Suprapubic skin (tissue), 4 donors: ENCODE measurements at regions not wholly inside any gene's neighbourhood (a gene's known extent, or its start where the extent isn't known, plus 50 kb on each side); places are given as distances from the start of the nearest gene placed in this dataset.

Source experiments
- DNase-seq, 2 donors: peaks; one replicate each; pipeline ENCODE4 v3.0.0-alpha.2; 2019; ENCODE audit warnings: low spot score in 2 of 2
- H3K27ac ChIP-seq: fragments of 200-600 bp; sonication (generic); one replicate; pipeline ENCODE4 v1.5.1; 2019
- H3K27me3 ChIP-seq: fragments of 200-600 bp; sonication (generic); one replicate; pipeline ENCODE4 v1.5.1; 2019
- H3K36me3 ChIP-seq: fragments of 200-600 bp; sonication (generic); one replicate; pipeline ENCODE4 v1.5.1; 2019
- H3K4me1 ChIP-seq: fragments of 200-600 bp; sonication (generic); one replicate; pipeline ENCODE4 v1.5.1; 2019
- H3K4me3 ChIP-seq: fragments of 200-600 bp; sonication (generic); one replicate; pipeline ENCODE4 v1.5.1; 2019; ENCODE audit warnings: mild to moderate bottlenecking
- H3K9me3 ChIP-seq: fragments of 200-600 bp; sonication (generic); one replicate; pipeline ENCODE4 v1.5.1; 2019
- CTCF ChIP-seq, 2 donors: fragments of 200-600 bp in 1 of 2; fragments of 450-650 bp in 1 of 2; sonication (generic) in 1 of 2; IDR thresholded peaks; one replicate each; pipeline ENCODE4 v1.5.1; 2016 to 2019; ENCODE audit warnings: antibody characterized with exemption in 2 of 2, mild to moderate bottlenecking in 1 of 2, moderate library complexity in 1 of 2
- EP300 ChIP-seq: sonication (generic); formaldehyde crosslinking; IDR thresholded peaks from one replicate; pipeline ENCODE4 v1.6.1; 2017; ENCODE audit warnings: antibody characterized with exemption
- POLR2A ChIP-seq, 2 donors: fragments of 450-650 bp; IDR thresholded peaks; one replicate each; pipeline ENCODE4 v1.6.1; 2017; ENCODE audit warnings: antibody characterized with exemption in 2 of 2, mild to moderate bottlenecking in 2 of 2, moderate library complexity in 2 of 2
- POLR2AphosphoS5 ChIP-seq, 3 donors: sonication (generic); formaldehyde crosslinking; IDR thresholded peaks; one replicate each; pipeline ENCODE4 v1.6.1; 2017; ENCODE audit warnings: antibody characterized with exemption in 3 of 3
- WGBS: methylation state at CpG from one replicate; pipeline ENCODE4 v1.1.5; 2018; 5-methylcytosine and 5-hydroxymethylcytosine counted together

- Histone ChIP-seq H3K4me1 (no peaks in the 10 kb centered on the region), H3K36me3 (no peaks in the 10 kb centered on the region), H3K4me3 (no peak overlapping the region), H3K27ac (no peak overlapping the region), H3K27me3 (no peaks in the 10 kb centered on the region), H3K9me3 (no peaks in the 10 kb centered on the region)
- DNase-seq, result no peak
- 22% methylated on average over 3 of the region's 3 CpGs for WGBS
- TF ChIP-seq POLR2A (IDR thresholded peaks at IDR 0.05), result no peak
- TF ChIP-seq EP300, result no peak
- TF ChIP-seq CTCF (IDR thresholded peaks at IDR 0.05), result no peak
- no peak for TF ChIP-seq POLR2AphosphoS5 (IDR thresholded peaks at IDR 0.05)
These were observed 1096.1 kb upstream of the EEF2KMT start for GRCh38 chr16:6193718-6194117.

GRCh38 chr16:6192984-6193383 is 1095.4 kb upstream of the EEF2KMT start:
- no peaks in the 10 kb centered on the region for H3K27me3 ChIP-seq
- no peaks in the 10 kb centered on the region for H3K4me1 ChIP-seq
- no peak for TF ChIP-seq POLR2A (IDR thresholded peaks at IDR 0.05)
- TF ChIP-seq EP300, result no peak
- no peak for TF ChIP-seq POLR2AphosphoS5 (IDR thresholded peaks at IDR 0.05)
- TF ChIP-seq CTCF (IDR thresholded peaks at IDR 0.05), result no peak
- no peaks in the 10 kb centered on the region for H3K36me3 ChIP-seq
- 80% methylated on average over 5 of the region's 5 CpGs for WGBS
- no peak overlapping the region for H3K27ac ChIP-seq
- no peak for DNase-seq
- no peaks in the 10 kb centered on the region for H3K9me3 ChIP-seq
- H3K4me3 ChIP-seq, result no peak overlapping the region

- no peak for DNase-seq
- TF ChIP-seq CTCF (IDR thresholded peaks at IDR 0.05), result no peak
- no peak for TF ChIP-seq EP300
- no peak for TF ChIP-seq POLR2AphosphoS5 (IDR thresholded peaks at IDR 0.05)
- no peak for TF ChIP-seq POLR2A (IDR thresholded peaks at IDR 0.05)
- Histone ChIP-seq H3K9me3 (no peaks in the 10 kb centered on the region), H3K27ac (no peak overlapping the region), H3K36me3 (no peaks in the 10 kb centered on the region), H3K27me3 (no peaks in the 10 kb centered on the region), H3K4me3 (no peak overlapping the region), H3K4me1 (no peaks in the 10 kb centered on the region)
- WGBS, result 89% methylated on average over 3 of the region's 3 CpGs
These were observed 1094.9 kb upstream of the EEF2KMT start for GRCh38 chr16:6192532-6192931.

- Histone ChIP-seq H3K27ac (no peak overlapping the region), H3K4me3 (no peak overlapping the region), H3K36me3 (no peaks in the 10 kb centered on the region), H3K9me3 (no peaks in the 10 kb centered on the region), H3K4me1 (no peaks in the 10 kb centered on the region), H3K27me3 (no peaks in the 10 kb centered on the region)
- 84% methylated on average over 7 of the region's 7 CpGs for WGBS
- TF ChIP-seq POLR2AphosphoS5 (IDR thresholded peaks at IDR 0.05), result no peak
- no peak for TF ChIP-seq CTCF (IDR thresholded peaks at IDR 0.05)
- TF ChIP-seq POLR2A (IDR thresholded peaks at IDR 0.05), result no peak
- TF ChIP-seq EP300, result no peak
- DNase-seq, result no peak
These were observed 1093.2 kb upstream of the EEF2KMT start for GRCh38 chr16:6190776-6191175.

- 79% methylated on average over 9 of the region's 9 CpGs for WGBS
- Histone ChIP-seq H3K4me1 (no peaks in the 10 kb centered on the region), H3K4me3 (no peak overlapping the region), H3K9me3 (no peaks in the 10 kb centered on the region), H3K27ac (no peak overlapping the region), H3K36me3 (no peaks in the 10 kb centered on the region), H3K27me3 (no peaks in the 10 kb centered on the region)
- no peak for DNase-seq
- TF ChIP-seq EP300 (no peak), CTCF (IDR thresholded peaks at IDR 0.05) (no peak), POLR2A (IDR thresholded peaks at IDR 0.05) (no peak), POLR2AphosphoS5 (IDR thresholded peaks at IDR 0.05) (no peak)
These were observed 1091.6 kb upstream of the EEF2KMT start for GRCh38 chr16:6189216-6189615.
